NCI-H2171 treated with DMSO at 0.1 percent for 48 hours (cell line): ENCODE measurements at regions not wholly inside any gene's neighbourhood (a gene's known extent, or its start where the extent isn't known, plus 50 kb on each side); places are given as distances from the start of the nearest gene placed in this dataset.

Source experiments
- DNase-seq: peaks from one replicate; lab custom pipeline; 2025; lab: John Stamatoyannopoulos, UW

DNA sequence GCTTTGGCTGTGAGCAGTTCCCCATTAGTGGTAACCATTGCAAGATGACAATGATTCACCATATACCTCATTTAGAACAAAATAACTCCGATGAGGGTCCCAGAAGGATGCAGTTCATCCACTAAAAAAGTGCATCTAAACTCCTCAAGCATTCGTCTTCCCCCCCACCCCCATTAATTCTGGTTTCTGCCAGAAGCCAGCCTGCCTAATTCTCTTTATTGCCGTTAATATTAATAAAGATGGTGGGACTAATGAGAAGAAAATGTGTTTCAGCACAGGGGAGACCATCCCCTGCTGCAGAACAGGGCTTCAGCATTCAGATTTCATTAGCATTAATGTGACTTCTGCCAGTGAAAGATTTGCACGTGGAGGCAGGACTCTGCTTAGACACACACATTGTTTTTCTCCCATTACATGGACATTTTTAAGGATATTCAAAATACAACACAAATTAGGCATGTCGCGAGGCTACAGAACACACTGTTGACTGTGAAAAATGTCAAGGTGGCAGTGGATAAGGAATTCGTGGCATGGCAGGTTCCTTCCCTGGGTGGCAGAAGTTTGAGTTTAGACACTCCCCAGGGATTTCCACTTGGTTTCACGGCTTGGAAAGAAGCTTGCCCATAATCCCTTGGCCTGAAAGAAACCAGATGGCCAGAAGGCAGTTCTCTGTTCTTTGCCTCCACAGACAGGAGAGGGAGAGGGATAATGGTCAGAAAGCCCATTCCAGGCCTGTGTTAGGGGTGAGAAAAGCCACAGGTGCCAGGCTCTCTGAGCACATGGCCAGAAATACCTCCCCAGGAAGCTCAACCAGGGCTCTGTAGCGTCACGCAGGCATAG is 236.5 kb downstream of the FOXO1 start:
- DNase-seq, result peak; percentile 26

DNA sequence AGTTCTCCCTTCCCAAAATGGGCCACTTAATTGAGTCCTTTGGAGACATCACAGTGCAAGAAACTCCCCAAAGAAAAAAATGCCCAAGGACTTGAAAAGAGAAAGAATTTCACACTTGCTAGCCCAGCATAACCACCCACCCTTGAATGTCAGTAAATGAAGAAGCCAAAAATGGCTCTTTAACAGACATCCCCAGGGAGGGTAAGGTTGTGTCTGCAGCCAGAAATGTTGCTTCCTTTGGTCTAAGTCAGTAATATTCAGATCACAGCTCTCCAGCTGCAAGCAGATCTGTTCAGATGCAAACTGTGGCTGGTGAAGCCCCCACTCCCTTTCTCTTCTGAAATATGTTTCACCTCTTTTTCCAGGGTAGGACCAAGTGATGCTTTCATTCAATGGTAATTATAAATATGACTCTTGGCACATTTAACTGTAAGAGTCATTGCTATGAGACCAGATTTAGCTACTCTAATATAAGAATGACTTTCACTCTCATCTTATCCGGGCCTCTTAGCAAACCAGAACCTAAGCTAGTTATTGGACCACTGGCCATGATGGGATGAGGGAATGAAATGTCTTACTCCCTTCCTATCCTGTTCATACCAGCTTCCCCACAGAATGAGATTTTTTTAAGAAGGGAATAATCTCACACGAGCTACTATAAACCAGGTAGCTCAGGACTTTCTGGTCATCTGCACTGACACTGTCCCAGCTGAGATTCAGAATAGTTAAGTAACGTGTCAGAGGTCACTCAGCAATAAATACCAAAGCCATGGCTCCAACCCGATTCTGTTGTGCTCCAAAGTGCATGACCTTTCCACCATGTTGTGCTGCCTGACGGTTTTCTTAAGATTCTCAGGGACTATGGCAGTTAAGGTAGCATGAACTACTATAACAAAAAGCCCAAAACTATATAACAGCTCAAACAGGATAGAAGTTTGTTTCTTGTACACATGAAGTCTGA is 234.1 kb downstream of the FOXO1 start:
- DNase-seq, result no peak

DNA sequence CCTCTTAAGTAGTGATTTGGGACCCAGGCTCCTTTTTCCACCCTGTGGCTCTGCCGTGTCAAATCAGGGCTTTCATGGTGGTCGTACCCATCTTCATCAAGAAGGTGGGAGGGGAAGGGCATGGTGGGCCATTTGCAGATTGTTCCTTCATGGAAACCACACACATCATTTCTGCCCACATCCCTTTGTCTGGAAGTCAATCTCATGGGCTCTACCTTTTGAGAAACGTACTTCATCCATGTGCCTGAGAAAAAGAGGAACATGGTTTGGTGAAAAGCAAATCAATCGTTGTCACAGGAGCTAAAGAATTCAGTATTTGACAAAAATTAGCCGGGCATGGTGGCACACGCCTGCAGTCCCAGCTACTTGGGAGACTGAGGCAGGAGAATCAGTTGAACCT is 233.4 kb downstream of the FOXO1 start:
- DNase-seq, result no peak

DNA sequence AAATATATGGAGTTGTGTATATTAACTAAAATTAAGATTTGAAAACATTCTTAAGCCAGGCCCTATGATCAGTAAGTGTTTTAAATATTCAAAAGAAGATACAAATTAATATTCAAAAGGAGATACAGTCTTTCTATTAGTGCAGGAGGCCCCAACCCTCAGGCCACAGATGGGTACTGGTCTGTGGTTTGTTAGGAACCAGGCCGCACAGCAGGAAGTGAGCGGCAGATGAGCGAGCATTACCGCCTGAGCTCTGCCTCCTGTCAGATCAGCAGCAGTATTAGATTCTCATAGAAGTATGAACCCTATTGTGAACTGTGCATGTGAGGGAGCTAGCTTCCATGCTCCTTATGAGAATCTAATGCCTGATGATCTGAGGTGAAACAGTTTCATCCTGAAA is 232.9 kb downstream of the FOXO1 start:
- no peak for DNase-seq

DNA sequence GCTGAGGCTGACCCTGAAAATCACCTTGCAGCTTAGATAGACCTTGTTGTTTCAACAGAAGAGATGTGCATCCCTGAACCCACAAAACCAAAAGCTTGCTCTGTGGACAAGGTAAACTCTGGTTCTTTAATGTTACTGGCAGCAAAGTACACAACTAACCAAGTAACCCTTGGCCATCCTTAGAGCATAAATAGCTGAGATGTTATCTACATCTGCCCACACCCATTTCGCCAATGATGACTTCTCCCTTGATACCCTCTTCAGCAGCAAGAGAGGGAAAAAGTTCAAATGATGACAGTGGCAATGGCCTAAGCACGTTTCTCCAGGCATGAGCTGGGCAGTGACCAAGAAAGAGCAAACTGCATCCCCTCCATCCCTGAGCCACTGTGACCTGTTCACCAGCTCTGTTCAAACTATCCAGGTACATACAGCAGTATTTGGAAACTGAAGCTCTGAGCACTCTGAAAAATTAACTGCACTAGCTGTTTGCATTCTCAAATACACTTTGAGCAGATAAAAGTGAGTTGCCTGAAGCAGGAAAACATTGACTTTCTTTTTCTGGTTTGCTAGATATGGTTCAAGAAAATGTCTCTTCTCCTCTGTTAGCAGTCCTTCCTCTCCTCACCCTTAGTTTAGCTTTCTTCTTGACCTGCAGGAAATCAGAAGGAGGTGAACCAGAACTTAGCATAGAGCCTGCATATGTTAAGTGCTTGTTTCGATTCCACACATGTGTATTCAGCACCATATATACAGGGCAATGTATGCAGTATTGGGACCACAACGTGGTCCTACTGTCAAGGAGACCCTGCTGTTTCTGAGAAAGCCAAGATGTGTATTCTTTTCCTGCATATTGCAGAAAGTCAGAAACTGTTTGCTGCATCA is 231.7 kb downstream of the FOXO1 start:
- no peak for DNase-seq

DNA sequence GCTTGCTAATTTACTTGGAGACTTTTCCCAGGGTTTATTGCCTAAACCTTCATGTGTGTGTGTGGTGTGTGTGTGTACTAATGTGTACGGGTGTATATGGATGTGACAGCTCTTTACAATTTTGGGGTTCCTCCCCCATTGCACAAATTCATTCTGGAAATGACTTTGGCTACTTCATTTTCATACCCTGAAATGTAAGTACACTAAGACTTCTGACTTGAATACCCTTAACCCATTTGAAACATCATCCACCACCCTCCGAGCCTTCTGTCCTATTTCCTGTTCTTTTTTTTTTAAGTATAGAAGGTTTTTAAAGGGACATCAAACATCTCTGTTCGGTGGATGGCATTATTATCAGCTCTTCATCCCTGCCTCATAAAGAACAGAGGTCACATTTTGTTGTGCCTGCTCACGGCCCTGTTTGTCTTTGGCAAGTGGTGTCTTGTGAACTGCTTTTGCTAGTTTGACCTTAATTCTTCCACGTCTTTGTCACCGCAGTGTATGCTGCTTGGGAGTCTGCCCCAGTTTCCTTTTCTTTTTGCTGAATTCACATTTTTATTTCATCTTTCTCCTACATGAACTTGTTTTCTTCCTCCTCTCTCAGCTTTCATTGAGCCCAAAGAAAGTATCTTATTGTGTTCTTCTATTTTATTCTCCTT is 228.3 kb downstream of the FOXO1 start:
- no peak for DNase-seq

DNA sequence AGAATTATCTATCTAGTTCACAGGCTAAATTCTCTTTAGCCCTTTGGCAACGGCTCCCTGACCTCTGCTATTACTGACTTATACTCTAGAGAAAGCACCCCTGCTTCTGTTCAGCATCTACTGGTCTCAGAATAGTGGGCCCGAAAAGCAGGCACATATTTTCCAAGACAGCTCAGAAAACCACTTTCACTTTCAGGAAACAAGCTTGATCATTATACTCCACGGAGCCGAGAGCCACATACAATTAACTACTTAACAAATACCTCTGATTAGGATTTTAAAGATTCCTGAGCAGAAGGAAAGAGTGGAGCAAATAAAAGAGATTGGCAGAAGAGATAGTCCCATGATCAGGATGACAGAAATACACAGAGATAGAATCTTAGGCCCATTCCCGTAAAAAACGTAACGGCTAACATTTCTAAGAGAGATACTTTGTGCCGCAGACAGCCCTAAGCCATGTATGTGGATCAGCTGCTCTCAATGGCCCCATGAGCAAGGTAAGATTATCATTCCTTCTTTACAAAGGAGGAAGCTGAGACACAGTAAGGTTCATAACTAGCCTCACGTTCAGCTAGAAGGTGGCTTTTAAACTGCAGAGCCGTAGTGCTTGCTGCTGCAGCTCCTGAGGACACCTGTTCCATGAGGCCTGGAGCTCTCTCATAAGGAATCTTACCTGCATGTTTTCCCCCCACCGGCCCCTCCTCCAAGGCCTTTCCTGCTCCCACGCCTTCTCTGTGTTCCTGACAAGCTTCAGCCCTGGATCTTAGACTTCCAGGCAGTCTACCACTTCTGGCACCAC is 227.2 kb downstream of the FOXO1 start:
- DNase-seq, result no peak

DNA sequence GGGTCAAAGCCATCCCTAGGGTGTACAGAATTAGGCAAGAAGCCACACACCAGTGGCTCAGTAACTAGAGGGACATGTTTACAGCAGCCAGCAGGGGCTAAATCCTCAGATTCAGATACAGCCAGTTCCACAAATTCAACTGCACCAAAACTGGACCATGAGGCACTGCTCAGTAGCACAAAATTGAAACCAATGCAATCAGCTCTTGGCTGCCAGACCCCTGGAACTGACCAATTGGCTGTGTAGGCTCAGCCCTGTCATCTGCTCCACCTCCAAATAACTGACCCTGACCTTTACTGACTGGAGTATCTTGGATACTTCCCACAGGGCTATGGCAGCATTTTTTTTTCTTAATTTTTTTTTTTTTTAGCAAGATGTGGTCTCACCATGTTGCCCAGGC is 226.5 kb downstream of the FOXO1 start:
- no peak for DNase-seq

DNA sequence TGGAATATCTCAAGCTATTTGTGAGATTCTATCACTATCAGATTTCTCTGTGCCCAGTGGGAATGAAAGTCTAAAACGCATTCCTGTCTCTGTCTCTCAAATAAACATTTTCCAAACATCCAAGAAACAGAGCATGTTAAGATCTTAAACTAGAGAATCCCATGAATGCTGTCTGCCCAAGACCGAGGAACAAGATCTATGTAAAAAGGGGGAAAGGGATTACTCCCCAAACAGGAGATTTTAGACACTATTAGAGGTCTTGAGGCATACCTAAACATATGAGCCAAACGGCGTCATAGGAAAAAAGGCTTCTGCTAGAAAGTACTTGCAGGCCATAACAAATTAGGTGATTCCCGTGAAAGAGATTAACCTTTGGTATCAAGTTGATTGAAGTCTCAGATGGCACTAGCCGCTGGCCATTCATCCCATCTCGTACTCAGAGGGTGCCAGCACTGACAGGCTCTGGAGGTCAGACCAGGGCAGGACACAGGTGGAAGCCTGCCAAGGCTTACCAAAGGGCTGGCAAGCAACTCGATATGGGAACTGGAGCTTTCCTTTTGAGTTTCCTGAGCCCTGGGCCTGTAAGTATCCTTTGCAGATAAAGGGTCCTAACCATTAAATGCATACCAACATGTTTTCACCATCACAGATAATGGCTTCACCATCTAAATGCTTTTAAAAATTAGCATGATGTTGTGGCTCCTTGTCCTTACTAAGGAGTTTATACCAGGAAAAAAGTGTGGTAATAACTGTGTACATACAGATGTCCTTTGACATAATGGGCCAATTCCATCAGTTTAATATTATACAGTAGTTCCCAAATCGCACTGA is 225.2 kb downstream of the FOXO1 start:
- no peak for DNase-seq

DNA sequence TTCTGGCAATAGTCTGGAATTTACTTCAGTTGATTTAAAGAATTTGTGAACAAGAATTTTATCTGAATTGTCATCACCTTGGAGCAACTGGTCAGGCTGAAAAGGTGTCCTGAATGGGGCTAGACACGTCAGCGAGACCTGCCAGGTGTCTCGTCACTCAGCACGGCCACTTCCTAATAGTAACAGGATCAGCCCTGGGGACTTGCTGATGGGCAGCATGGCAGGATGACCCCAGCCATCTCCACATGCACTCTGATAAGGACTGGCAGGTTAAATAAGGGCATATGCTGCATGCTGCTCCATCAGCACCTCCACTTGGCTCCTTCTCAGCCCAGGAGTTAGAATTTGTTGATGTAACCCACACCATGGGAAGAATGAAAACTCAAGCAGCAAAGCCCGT is 224.2 kb downstream of the FOXO1 start:
- DNase-seq, result peak; percentile 34

DNA sequence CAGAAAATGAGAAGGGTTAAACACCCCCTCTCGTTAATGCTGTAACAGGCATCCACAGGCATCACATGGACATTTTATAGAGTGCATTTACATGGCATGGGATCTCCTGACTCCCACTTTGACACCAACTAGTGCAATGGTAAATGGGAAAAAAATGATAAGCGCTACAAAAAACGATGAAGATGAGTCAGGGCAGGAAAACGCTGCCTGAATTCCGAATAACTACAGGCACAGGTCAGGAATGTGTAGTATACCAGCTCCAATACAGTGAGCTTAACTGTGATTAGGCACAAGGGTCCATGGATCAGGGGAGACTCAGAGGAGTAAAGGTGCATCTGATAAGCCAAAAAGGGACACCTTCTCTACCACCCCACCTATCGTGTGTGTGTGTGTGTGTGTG is 223.6 kb downstream of the FOXO1 start:
- DNase-seq, result no peak

DNA sequence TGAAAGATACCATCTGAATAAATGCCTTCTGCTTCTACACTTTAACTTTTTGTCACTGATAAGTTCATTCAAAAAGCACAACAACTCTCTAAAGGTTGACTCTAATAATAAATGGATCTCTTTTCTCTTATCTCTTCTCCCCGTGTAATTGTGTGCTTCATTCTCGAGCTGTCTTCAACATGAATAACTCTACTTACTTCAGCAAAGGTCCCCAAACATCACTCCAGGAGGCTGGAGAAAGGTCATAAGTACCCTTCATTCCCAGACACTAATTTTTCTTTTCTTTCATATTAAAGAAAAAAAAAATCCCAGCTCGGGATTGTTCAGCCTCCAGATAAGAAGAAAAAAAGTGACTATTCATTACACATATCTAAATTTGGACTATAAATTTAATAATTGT is 222.2 kb downstream of the FOXO1 start:
- DNase-seq, result no peak

DNA sequence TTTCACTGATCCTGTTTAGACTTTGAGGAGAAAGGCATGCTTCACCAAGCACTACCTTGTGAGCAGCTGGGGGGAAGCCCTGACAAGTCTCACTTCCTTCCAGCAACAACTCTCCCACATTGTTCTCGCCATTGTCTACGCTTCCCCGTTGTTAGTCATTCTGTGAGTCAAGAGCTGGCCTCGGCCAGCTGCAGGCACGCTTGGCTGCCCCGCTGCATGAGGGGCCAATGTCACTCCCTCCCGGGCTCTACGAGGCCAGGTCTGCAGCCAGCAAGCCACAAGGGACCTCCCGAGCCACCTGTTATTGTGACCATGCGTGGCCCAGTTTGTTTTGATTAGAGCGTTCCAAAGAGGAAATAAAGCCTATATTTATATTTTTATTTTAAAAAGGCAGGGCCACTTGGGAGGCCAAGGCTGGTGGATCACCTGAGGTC is 220.9 kb downstream of the FOXO1 start:
- no peak for DNase-seq

DNA sequence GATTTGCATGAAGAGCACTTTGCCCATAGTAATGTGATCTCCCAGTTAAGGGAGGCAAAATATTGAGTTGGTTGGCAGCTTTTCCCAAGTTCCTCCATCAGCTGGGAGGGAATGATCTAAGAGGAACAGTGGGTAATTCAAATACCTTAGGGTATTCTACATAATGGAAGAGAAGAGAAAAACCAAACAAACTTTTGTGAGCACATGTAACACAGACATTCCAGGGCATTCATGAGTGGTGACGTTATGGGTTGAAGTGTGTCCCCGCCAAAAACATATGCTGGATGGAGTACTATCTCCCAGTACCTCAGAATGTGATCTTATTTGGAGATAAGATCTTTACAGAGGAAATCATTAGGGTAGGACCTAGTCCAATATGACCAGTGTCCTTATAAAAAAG is 220.1 kb downstream of the FOXO1 start:
- no peak for DNase-seq

DNA sequence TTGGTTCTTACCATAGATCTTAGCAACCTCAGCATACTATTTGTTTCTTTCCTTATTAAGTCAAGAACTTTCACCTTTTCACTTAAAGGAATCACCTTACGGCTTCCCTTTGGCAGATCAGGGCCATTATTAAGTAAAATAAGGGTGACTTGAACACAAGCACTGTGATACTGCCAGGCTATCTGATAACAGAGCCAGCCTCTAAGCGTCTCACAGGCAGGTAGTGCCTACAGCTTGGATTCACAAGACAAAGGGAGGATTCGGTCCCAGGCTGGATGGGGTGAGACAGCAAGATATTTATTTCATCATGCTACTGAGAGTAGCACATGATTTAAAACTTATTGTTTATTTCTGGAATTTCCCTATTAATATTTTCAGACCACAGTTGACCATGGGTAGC is 218.6 kb downstream of the FOXO1 start:
- no peak for DNase-seq

DNA sequence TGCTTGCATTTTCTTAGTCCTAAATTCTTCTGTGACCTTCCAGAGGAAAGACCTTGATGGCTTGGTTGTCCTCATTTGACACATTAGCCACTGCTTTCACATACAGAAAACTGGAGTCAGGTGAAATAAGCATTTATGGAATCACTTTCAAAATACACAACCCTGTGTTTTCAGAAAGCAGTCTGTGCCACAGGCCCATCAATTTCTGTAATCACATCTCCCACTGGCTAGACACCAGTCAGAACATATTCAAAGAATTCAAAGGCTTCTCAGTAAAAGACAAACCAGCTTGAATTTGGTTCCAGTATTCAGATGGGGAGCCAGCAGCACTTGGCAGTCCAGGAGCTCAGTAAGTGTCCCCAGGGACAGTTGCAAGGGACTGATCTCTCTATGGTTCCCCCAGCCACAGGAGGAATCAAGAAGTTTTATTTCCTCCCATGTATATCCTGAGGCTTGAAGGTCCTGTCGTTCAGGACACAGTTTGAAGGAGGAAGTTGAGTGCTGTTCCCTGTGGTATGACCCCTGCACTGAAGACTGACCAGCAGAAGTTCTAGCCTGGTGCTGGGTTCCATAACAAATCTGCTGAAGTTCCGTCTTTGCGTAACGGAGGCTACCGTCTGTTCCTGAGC is 214.3 kb downstream of the FOXO1 start:
- no peak for DNase-seq

DNA sequence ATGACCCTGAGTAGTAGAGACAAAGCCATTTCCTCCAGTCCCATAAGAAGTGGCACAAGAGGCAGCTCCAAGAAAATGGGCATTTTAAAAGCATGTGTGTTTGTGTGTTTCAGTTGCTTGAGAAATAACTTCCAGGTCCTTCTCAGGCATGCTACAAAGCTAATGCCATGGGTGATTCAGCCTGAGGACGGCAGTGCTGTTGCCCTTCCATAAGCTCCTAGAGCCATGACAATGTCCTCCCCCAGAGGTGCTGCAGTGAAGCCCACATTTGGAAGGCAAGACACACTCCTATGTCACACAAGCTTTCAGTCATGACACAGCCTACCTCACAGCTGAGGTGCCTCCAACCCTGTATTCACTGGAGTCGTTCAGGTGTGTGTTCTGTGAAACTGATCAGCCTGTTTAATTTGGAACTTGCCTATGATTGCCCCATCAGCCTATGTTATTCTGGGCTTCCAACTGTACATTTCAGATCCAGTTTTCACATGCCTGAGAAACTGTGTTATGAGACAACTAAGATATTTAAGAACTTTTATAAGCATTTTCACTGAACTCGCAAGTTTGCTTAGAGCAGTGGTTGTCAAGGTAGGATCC is 213.6 kb downstream of the FOXO1 start:
- DNase-seq, result no peak

DNA sequence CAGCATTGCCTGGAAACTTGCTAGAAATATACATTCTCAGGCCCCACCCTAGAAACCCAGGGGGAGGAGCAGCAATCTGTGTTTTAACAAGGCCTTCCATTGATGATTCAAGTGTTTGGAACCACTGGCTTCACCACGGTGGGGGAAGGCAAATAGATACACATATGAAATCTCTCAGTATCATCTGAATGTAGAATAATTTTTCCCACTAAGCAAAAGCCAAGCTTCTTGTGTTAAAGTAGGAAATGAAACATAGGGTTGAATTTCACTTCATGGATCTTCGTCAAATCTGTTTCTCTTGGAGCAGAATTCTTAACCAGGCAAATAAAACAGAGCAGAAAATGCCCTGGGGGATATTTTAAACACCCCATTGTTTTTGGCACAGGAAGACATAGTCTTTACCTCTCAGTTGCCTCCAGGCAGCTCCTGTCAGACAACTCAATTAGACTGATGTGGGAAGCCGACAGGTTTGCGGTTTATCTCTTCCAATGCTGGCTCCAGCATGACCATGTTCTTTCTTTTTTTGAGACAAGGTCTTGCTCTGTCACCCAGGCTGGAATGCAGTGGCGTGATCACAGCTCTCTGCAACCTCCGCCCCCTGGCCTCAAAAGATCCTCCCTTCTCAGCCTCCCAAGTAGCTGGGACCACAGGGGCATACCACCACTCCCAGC is 213.0 kb downstream of the FOXO1 start:
- no peak for DNase-seq
